ENCODE measurements at regions not wholly inside any gene's neighbourhood (a gene's known extent, or its start where the extent isn't known, plus 50 kb on each side); places are given as distances from the start of the nearest gene placed in this dataset.

DNA sequence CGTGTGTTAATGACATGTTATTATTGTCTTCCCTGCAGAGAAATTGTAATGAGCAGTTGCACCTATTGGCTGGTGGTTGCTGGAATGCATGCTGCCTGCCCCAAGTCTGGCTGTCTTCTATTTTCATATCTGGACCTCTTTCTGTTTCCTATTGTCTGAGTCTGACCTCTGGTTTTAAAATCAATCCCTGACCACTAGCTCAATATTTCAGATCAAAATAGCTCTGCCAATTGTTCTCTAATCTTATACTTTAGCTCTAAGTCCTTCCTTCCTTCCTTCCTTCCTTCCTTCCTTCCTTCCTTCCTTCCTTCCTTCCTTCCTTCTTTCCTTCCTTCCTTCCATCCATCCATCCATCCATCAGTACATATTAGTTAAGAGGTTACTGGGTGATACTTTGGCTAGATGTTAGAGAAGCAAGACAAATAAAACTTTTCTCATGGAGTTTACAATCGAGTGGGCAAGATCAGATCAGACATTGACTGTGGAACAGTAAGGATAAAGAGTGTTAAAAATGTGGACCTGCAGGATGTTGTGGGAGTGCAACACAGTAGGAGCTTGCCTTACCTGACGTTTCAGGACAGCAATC, 417.1 kb downstream of the SOCS6 start:
- Histone ChIP-seq H3K27me3 (ENCODE audit: control insufficient read depth, insufficient read depth, low read length) (no peaks in the 10 kb centered on the region), H3K9me3 (ENCODE audit: control insufficient read depth, insufficient read depth, low read depth, low read length) (no peaks in the 10 kb centered on the region), H3K4me1 (ENCODE audit: control insufficient read depth, insufficient read depth, low read length) (no peaks in the 10 kb centered on the region), H3K36me3 (ENCODE audit: control insufficient read depth, insufficient read depth, low read length) (no peaks in the 10 kb centered on the region), H3K27ac (ENCODE audit: low read length) (no peak overlapping the region), H3K4me3 (ENCODE audit: low read depth in 2 of 2, low read length in 2 of 2) (no peak overlapping the region)
- TF ChIP-seq SIN3A (IDR thresholded peaks at IDR 0.05; ENCODE audit: borderline replicate concordance, insufficient read depth, low read depth, low read length) (no peak), POLR2AphosphoS5 (IDR thresholded peaks at IDR 0.05; ENCODE audit: low read depth, low read length) (no peak), TCF7L2 (IDR thresholded peaks at IDR 0.05; ENCODE audit: low read depth, low read length) (no peak)
- TF ChIP-seq, protein P1, sequence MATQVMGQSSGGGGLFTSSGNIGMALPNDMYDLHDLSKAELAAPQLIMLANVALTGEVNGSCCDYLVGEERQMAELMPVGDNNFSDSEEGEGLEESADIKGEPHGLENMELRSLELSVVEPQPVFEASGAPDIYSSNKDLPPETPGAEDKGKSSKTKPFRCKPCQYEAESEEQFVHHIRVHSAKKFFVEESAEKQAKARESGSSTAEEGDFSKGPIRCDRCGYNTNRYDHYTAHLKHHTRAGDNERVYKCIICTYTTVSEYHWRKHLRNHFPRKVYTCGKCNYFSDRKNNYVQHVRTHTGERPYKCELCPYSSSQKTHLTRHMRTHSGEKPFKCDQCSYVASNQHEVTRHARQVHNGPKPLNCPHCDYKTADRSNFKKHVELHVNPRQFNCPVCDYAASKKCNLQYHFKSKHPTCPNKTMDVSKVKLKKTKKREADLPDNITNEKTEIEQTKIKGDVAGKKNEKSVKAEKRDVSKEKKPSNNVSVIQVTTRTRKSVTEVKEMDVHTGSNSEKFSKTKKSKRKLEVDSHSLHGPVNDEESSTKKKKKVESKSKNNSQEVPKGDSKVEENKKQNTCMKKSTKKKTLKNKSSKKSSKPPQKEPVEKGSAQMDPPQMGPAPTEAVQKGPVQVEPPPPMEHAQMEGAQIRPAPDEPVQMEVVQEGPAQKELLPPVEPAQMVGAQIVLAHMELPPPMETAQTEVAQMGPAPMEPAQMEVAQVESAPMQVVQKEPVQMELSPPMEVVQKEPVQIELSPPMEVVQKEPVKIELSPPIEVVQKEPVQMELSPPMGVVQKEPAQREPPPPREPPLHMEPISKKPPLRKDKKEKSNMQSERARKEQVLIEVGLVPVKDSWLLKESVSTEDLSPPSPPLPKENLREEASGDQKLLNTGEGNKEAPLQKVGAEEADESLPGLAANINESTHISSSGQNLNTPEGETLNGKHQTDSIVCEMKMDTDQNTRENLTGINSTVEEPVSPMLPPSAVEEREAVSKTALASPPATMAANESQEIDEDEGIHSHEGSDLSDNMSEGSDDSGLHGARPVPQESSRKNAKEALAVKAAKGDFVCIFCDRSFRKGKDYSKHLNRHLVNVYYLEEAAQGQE (IDR thresholded peaks at IDR 0.05; ENCODE audit: insufficient read depth in 1 of 2, low read depth in 2 of 2, low read length in 1 of 2), result no peak
- TF ChIP-seq, protein P2, sequence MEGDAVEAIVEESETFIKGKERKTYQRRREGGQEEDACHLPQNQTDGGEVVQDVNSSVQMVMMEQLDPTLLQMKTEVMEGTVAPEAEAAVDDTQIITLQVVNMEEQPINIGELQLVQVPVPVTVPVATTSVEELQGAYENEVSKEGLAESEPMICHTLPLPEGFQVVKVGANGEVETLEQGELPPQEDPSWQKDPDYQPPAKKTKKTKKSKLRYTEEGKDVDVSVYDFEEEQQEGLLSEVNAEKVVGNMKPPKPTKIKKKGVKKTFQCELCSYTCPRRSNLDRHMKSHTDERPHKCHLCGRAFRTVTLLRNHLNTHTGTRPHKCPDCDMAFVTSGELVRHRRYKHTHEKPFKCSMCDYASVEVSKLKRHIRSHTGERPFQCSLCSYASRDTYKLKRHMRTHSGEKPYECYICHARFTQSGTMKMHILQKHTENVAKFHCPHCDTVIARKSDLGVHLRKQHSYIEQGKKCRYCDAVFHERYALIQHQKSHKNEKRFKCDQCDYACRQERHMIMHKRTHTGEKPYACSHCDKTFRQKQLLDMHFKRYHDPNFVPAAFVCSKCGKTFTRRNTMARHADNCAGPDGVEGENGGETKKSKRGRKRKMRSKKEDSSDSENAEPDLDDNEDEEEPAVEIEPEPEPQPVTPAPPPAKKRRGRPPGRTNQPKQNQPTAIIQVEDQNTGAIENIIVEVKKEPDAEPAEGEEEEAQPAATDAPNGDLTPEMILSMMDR (IDR thresholded peaks at IDR 0.05), result no peak
- ChIA-PET POLR2A (no interaction called here), CTCF (no interaction called here)
- in situ Hi-C loops (cut with HindIII; ENCODE audit: low pct_unique_long_range_greater_than_20kb, low sequenced_read_pairs) (no loop called here), intact Hi-C loops (cut with micrococcal nuclease; ENCODE audit: unreplicated experiment) (no loop called here)
- DNase-seq (ENCODE audit: low read depth, low spot score) (no peak), ATAC-seq (no peak)
- no TSS peak for BruUV-seq (replicated peaks)

DNA sequence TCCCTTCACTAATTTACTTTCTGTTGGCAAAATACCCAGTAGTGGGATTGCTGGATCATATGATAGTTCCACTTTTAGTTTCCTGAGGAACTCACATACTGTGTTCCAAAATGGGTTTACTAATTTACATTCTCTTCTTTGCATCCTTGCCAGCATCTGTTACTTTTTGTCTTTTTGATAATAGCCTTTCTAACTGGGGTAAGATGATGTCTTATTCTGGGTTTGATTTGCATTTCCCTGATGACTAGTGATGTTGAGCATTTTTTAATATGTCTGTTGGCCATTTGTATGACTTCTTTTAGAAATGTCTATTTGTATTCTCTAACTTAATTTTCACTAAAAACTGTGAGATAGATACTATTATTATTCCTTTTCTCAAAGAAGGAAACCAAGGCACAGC, 411.7 kb downstream of the SOCS6 start:
- POLR2A ChIA-PET, result no interaction called here
- Histone ChIP-seq H3K4me3 (ENCODE audit: low read depth in 2 of 2, low read length in 2 of 2) (no peak overlapping the region), H3K4me1 (ENCODE audit: control insufficient read depth, insufficient read depth, low read length) (no peaks in the 10 kb centered on the region), H3K27ac (ENCODE audit: low read length) (no peak overlapping the region), H3K36me3 (ENCODE audit: control insufficient read depth, insufficient read depth, low read length) (no peaks in the 10 kb centered on the region), H3K9me3 (ENCODE audit: control insufficient read depth, insufficient read depth, low read depth, low read length) (no peaks in the 10 kb centered on the region), H3K27me3 (ENCODE audit: control insufficient read depth, insufficient read depth, low read length) (no peaks in the 10 kb centered on the region)
- TF ChIP-seq SIN3A (IDR thresholded peaks at IDR 0.05; ENCODE audit: borderline replicate concordance, insufficient read depth, low read depth, low read length) (no peak), POLR2AphosphoS5 (IDR thresholded peaks at IDR 0.05; ENCODE audit: low read depth, low read length) (no peak), TCF7L2 (IDR thresholded peaks at IDR 0.05; ENCODE audit: low read depth, low read length) (no peak)
- TF ChIP-seq, protein P1 (IDR thresholded peaks at IDR 0.05; ENCODE audit: insufficient read depth in 1 of 2, low read depth in 2 of 2, low read length in 1 of 2), result no peak
- TF ChIP-seq, protein P2 (IDR thresholded peaks at IDR 0.05), result no peak
- intact Hi-C loops (cut with micrococcal nuclease; ENCODE audit: unreplicated experiment), result no loop called here
- in situ Hi-C loops (cut with HindIII; ENCODE audit: low pct_unique_long_range_greater_than_20kb, low sequenced_read_pairs), result no loop called here
- no TSS peak for BruUV-seq (replicated peaks)
- CTCF ChIA-PET, result no interaction called here
- no peak for ATAC-seq
- DNase-seq (ENCODE audit: low read depth, low spot score), result no peak
